ENCODE measurements at regions not wholly inside any gene's neighbourhood (a gene's known extent, or its start where the extent isn't known, plus 50 kb on each side); places are given as distances from the start of the nearest gene placed in this dataset.

DNA sequence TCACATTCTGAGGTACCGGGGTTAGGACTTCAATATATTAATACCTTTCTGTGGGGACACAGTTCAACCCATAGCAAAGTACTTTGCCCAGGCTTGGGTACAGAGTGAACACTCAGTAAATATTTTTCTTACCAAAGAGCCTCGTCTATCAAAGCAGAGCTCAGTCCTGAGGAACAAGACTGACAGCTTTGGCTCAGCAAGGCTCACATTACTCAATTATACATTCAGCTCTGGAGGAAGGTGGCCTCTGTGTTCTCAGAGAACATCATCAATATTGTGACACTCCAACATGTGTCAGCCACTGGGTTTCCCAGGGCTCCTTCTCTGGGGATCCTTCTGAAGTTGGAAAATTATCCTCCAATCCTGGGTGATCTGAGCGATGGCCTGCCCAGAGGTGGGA is 186.4 kb downstream of the NMUR2 start:
- TF ChIP-seq, protein P1, sequence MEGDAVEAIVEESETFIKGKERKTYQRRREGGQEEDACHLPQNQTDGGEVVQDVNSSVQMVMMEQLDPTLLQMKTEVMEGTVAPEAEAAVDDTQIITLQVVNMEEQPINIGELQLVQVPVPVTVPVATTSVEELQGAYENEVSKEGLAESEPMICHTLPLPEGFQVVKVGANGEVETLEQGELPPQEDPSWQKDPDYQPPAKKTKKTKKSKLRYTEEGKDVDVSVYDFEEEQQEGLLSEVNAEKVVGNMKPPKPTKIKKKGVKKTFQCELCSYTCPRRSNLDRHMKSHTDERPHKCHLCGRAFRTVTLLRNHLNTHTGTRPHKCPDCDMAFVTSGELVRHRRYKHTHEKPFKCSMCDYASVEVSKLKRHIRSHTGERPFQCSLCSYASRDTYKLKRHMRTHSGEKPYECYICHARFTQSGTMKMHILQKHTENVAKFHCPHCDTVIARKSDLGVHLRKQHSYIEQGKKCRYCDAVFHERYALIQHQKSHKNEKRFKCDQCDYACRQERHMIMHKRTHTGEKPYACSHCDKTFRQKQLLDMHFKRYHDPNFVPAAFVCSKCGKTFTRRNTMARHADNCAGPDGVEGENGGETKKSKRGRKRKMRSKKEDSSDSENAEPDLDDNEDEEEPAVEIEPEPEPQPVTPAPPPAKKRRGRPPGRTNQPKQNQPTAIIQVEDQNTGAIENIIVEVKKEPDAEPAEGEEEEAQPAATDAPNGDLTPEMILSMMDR (conservative IDR thresholded peaks at IDR 0.05; ENCODE audit: low read depth) = no peak
- DNase-seq (ENCODE audit: low spot score) = no peak
- ChIA-PET POLR2A (ENCODE audit: low non-redundant PET) (no interaction called here), CTCF (no interaction called here)
- H3K27ac ChIP-seq = no peak overlapping the region

- no peak for DNase-seq (ENCODE audit: low spot score)
- CTCF ChIA-PET = no interaction called here
- H3K27ac ChIP-seq = no peak overlapping the region
- TF ChIP-seq, protein P1 (conservative IDR thresholded peaks at IDR 0.05; ENCODE audit: low read depth) = no peak
- POLR2A ChIA-PET (ENCODE audit: low non-redundant PET) = no interaction called here
Observed at GRCh38 chr5:152205804-152206203, 199.3 kb downstream of the NMUR2 start.

GRCh38 chr5:152202321-152202720 is 202.8 kb downstream of the NMUR2 start:
- DNase-seq (ENCODE audit: low spot score) = no peak
- ChIA-PET POLR2A (ENCODE audit: low non-redundant PET) (no interaction called here), CTCF (no interaction called here)
- no peak overlapping the region for H3K27ac ChIP-seq
- TF ChIP-seq, protein P1 (conservative IDR thresholded peaks at IDR 0.05; ENCODE audit: low read depth) = no peak

DNA sequence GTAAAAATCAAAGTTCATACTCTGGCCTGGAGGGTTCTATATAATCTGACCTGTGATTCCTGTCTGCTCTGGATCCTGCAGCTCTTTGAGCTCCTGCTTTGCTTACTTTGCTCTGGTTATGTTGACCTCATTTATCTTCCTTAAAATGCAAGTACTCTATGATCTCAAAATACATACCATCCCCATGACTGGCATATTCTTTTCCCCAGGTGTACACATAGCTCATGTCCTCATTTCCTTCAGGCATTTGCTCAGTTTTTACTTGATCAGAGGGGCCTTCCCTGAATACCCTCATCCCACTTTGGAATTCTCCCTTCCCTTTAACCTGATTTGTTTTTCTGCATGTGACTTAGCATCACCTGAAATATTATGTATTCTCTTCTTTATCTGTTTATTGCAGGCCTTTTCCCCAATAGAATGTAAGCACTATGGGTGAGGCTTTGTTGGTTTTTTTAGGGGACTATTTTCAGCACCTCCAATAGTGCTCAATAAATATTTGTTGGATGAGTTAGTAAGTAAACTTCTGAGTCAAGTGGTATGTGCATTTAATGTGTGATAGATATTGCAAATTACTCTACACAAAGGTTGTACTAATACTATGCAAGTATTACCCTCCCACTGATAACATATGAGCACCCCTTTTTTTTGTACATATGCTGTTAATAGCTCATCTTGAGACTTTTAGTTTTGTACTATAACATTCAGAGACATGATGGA is 211.5 kb downstream of the NMUR2 start:
- ChIA-PET POLR2A (ENCODE audit: low non-redundant PET) (no interaction called here), CTCF (no interaction called here)
- TF ChIP-seq, protein P1 (conservative IDR thresholded peaks at IDR 0.05; ENCODE audit: low read depth) = no peak

DNA sequence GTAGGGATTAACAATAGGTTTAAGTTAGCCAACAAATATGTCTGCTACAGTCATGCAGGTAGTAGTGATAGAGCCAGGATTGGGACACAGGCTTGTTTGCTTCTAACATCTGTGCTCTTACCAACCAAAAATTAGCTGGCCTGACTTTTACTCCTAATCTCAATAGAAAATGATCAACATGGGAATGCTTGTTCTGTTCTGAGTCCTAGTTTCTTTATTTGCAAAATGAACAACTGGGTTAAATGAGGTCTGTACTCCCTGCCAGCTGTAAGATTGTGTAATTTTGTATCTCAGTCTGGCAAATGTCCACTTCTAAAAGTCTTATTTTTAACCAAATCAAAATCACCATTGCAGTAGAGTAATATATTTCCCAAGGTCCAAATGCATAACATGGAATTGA is 216.8 kb downstream of the NMUR2 start:
- CTCF ChIA-PET = no interaction called here

More for the DNA sequence above, 211.5 kb downstream of the NMUR2 start:
- H3K27ac ChIP-seq = no peak overlapping the region
- no peak for DNase-seq (ENCODE audit: low spot score)

GRCh38 chr5:152187668-152188067 is 217.4 kb downstream of the NMUR2 start:
- TF ChIP-seq, protein P1 (conservative IDR thresholded peaks at IDR 0.05; ENCODE audit: low read depth) = no peak
- CTCF ChIA-PET = no interaction called here
- POLR2A ChIA-PET (ENCODE audit: low non-redundant PET) = no interaction called here
- no peak for DNase-seq (ENCODE audit: low spot score)
- no peak overlapping the region for H3K27ac ChIP-seq

More for the DNA sequence above, 216.8 kb downstream of the NMUR2 start:
- TF ChIP-seq, protein P1 (conservative IDR thresholded peaks at IDR 0.05; ENCODE audit: low read depth) = no peak
- DNase-seq (ENCODE audit: low spot score) = no peak
- no peak overlapping the region for H3K27ac ChIP-seq
- POLR2A ChIA-PET (ENCODE audit: low non-redundant PET) = no interaction called here
